ENCODE measurements at regions not wholly inside any gene's neighbourhood (a gene's known extent, or its start where the extent isn't known, plus 50 kb on each side); places are given as distances from the start of the nearest gene placed in this dataset.

GRCh38 chrX:6708676-6709380, 173.9 kb upstream of the VCX3A start:
- no peak overlapping the region for H3K27ac ChIP-seq
- peak; percentile 5 for DNase-seq (ENCODE audit: low read depth, low spot score)

- no peak for DNase-seq (ENCODE audit: low read depth, low spot score)
- no peak overlapping the region for H3K27ac ChIP-seq
Measured at GRCh38 chrX:6708041-6708440, 173.1 kb upstream of the VCX3A start.

- H3K27ac ChIP-seq, result no peak overlapping the region
- DNase-seq (ENCODE audit: low read depth, low spot score), result no peak
Measured at GRCh38 chrX:6707497-6707896, 172.6 kb upstream of the VCX3A start.

GRCh38 chrX:6701085-6701484, 166.2 kb upstream of the VCX3A start:
- DNase-seq (ENCODE audit: low read depth, low spot score), result no peak
- no peak overlapping the region for H3K27ac ChIP-seq

GRCh38 chrX:6695717-6696116, 160.8 kb upstream of the VCX3A start:
- no peak overlapping the region for H3K27ac ChIP-seq
- no peak for DNase-seq (ENCODE audit: low read depth, low spot score)

GRCh38 chrX:6694977-6695376, 160.1 kb upstream of the VCX3A start:
- H3K27ac ChIP-seq, result no peak overlapping the region
- no peak for DNase-seq (ENCODE audit: low read depth, low spot score)

GRCh38 chrX:6694221-6694620, 159.3 kb upstream of the VCX3A start:
- no peak overlapping the region for H3K27ac ChIP-seq
- DNase-seq (ENCODE audit: low read depth, low spot score), result no peak

- no peak overlapping the region for H3K27ac ChIP-seq
- no peak for DNase-seq (ENCODE audit: low read depth, low spot score)
Measured at GRCh38 chrX:6693051-6693450, 158.1 kb upstream of the VCX3A start.

- no peak for DNase-seq (ENCODE audit: low read depth, low spot score)
- no peak overlapping the region for H3K27ac ChIP-seq
Measured at GRCh38 chrX:6685489-6685888, 150.6 kb upstream of the VCX3A start.

- DNase-seq (ENCODE audit: low read depth, low spot score), result no peak
- no peak overlapping the region for H3K27ac ChIP-seq
Measured at GRCh38 chrX:6683353-6683752, 148.4 kb upstream of the VCX3A start.

- DNase-seq (ENCODE audit: low read depth, low spot score), result no peak
- H3K27ac ChIP-seq, result no peak overlapping the region
Measured at GRCh38 chrX:6681521-6682145, 146.7 kb upstream of the VCX3A start.

GRCh38 chrX:6679988-6680387, 145.1 kb upstream of the VCX3A start:
- no peak overlapping the region for H3K27ac ChIP-seq

GRCh38 chrX:6679550-6679949, 144.6 kb upstream of the VCX3A start:
- DNase-seq (ENCODE audit: low read depth, low spot score), result no peak
- no peak overlapping the region for H3K27ac ChIP-seq

More at GRCh38 chrX:6679988-6680387, 145.1 kb upstream of the VCX3A start:
- no peak for DNase-seq (ENCODE audit: low read depth, low spot score)

- no peak for DNase-seq (ENCODE audit: low read depth, low spot score)
- H3K27ac ChIP-seq, result no peak overlapping the region
Measured at GRCh38 chrX:6678313-6678712, 143.4 kb upstream of the VCX3A start.

- no peak for DNase-seq (ENCODE audit: low read depth, low spot score)
- no peak overlapping the region for H3K27ac ChIP-seq
Measured at GRCh38 chrX:6674734-6675133, 139.8 kb upstream of the VCX3A start.

GRCh38 chrX:6667048-6667768, 132.3 kb upstream of the VCX3A start:
- peak overlapping the region; percentile 57 for H3K27ac ChIP-seq
- peak; percentile 49 for DNase-seq (ENCODE audit: low read depth, low spot score)

- DNase-seq (ENCODE audit: low read depth, low spot score), result peak; percentile 8
- H3K27ac ChIP-seq, result peak overlapping the region; percentile 57
Measured at GRCh38 chrX:6666624-6667023, 131.7 kb upstream of the VCX3A start.

- H3K27ac ChIP-seq, result peak overlapping the region; percentile 73
- no peak for DNase-seq (ENCODE audit: low read depth, low spot score)
Measured at GRCh38 chrX:6661736-6662135, 126.8 kb upstream of the VCX3A start.

- DNase-seq (ENCODE audit: low read depth, low spot score), result peak; percentile 64
- peak overlapping the region; percentile 73 for H3K27ac ChIP-seq
Measured at GRCh38 chrX:6660567-6661264, 125.8 kb upstream of the VCX3A start.

GRCh38 chrX:6645216-6645615, 110.3 kb upstream of the VCX3A start:
- DNase-seq (ENCODE audit: low read depth, low spot score), result no peak
- no peak overlapping the region for H3K27ac ChIP-seq

GRCh38 chrX:6644411-6644810, 109.5 kb upstream of the VCX3A start:
- DNase-seq (ENCODE audit: low read depth, low spot score), result no peak
- H3K27ac ChIP-seq, result no peak overlapping the region
